ENCODE measurements at regions not wholly inside any gene's neighbourhood (a gene's known extent, or its start where the extent isn't known, plus 50 kb on each side); places are given as distances from the start of the nearest gene placed in this dataset.

- H3K4me3 ChIP-seq (ENCODE audit: low read depth, low read length): no peak overlapping the region
- TF ChIP-seq, protein P1, sequence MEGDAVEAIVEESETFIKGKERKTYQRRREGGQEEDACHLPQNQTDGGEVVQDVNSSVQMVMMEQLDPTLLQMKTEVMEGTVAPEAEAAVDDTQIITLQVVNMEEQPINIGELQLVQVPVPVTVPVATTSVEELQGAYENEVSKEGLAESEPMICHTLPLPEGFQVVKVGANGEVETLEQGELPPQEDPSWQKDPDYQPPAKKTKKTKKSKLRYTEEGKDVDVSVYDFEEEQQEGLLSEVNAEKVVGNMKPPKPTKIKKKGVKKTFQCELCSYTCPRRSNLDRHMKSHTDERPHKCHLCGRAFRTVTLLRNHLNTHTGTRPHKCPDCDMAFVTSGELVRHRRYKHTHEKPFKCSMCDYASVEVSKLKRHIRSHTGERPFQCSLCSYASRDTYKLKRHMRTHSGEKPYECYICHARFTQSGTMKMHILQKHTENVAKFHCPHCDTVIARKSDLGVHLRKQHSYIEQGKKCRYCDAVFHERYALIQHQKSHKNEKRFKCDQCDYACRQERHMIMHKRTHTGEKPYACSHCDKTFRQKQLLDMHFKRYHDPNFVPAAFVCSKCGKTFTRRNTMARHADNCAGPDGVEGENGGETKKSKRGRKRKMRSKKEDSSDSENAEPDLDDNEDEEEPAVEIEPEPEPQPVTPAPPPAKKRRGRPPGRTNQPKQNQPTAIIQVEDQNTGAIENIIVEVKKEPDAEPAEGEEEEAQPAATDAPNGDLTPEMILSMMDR (IDR thresholded peaks at IDR 0.05; ENCODE audit: insufficient read depth, low read depth, low read length): no peak
- DNase-seq (ENCODE audit: low read depth): peak; percentile 49
Measured at GRCh38 chr3:177523872-177524438, 326.7 kb upstream of the TBL1XR1 start.

- H3K4me3 ChIP-seq (ENCODE audit: low read depth, low read length): no peak overlapping the region
- no peak for DNase-seq (ENCODE audit: low read depth)
- TF ChIP-seq, protein P1 (IDR thresholded peaks at IDR 0.05; ENCODE audit: insufficient read depth, low read depth, low read length): no peak
Measured at GRCh38 chr3:177524742-177525141, 327.5 kb upstream of the TBL1XR1 start.

GRCh38 chr3:177525414-177525813 lies 328.1 kb upstream of the TBL1XR1 start:
- DNase-seq (ENCODE audit: low read depth): no peak
- no peak overlapping the region for H3K4me3 ChIP-seq (ENCODE audit: low read depth, low read length)
- TF ChIP-seq, protein P1 (IDR thresholded peaks at IDR 0.05; ENCODE audit: insufficient read depth, low read depth, low read length): no peak

- peak; percentile 27 for DNase-seq (ENCODE audit: low read depth)
- H3K4me3 ChIP-seq (ENCODE audit: low read depth, low read length): no peak overlapping the region
- TF ChIP-seq, protein P1 (IDR thresholded peaks at IDR 0.05; ENCODE audit: insufficient read depth, low read depth, low read length): no peak
Measured at GRCh38 chr3:177525987-177526712, 328.9 kb upstream of the TBL1XR1 start.

GRCh38 chr3:177527182-177527581 lies 329.9 kb upstream of the TBL1XR1 start:
- DNase-seq (ENCODE audit: low read depth): no peak
- TF ChIP-seq, protein P1 (IDR thresholded peaks at IDR 0.05; ENCODE audit: insufficient read depth, low read depth, low read length): no peak

GRCh38 chr3:177528306-177529070 lies 331.2 kb upstream of the TBL1XR1 start:
- DNase-seq (ENCODE audit: low read depth): no peak

More at GRCh38 chr3:177527182-177527581, 329.9 kb upstream of the TBL1XR1 start:
- no peak overlapping the region for H3K4me3 ChIP-seq (ENCODE audit: low read depth, low read length)

More at GRCh38 chr3:177528306-177529070, 331.2 kb upstream of the TBL1XR1 start:
- TF ChIP-seq, protein P1 (IDR thresholded peaks at IDR 0.05; ENCODE audit: insufficient read depth, low read depth, low read length): no peak
- H3K4me3 ChIP-seq (ENCODE audit: low read depth, low read length): no peak overlapping the region
